Testis (tissue), 2 donors: ENCODE measurements at regions not wholly inside any gene's neighbourhood (a gene's known extent, or its start where the extent isn't known, plus 50 kb on each side); places are given as distances from the start of the nearest gene placed in this dataset.

Source experiments
- DNase-seq: peaks from one replicate; pipeline ENCODE4 v3.0.0-alpha.2; 2019
- H3K27ac ChIP-seq, 2 donors: fragments of 200-600 bp; sonication (generic); one replicate each; pipeline ENCODE4 v1.5.1; 2019
- H3K27me3 ChIP-seq: fragments of 200-600 bp; sonication (generic); one replicate; pipeline ENCODE4 v1.5.1; 2019
- H3K36me3 ChIP-seq: fragments of 200-600 bp; sonication (generic); one replicate; pipeline ENCODE4 v1.5.1; 2017; ENCODE audit warnings: low read depth; ENCODE audit errors: missing control alignments
- H3K4me1 ChIP-seq: fragments of 200-600 bp; sonication (generic); one replicate; pipeline ENCODE4 v1.5.1; 2019
- H3K4me3 ChIP-seq, 2 donors: fragments of 200-600 bp; sonication (generic); one replicate each; pipeline ENCODE4 v1.5.1; 2017 to 2019
- H3K9me3 ChIP-seq: fragments of 200-600 bp; sonication (generic); one replicate; pipeline ENCODE4 v1.5.1; 2017
- CTCF ChIP-seq, 3 experiments: fragments of 450-650 bp in 2 of 3; fragments of 200-600 bp in 1 of 3; sonication (generic) in 1 of 3; IDR thresholded peaks; one replicate each; pipeline ENCODE4 v1.5.1; 2016 to 2019; ENCODE audit warnings: antibody characterized with exemption in 3 of 3, mild to moderate bottlenecking in 2 of 3, moderate library complexity in 1 of 3
- POLR2A ChIP-seq: fragments of 450-650 bp; IDR thresholded peaks from one replicate; pipeline ENCODE4 v1.6.1; 2017; ENCODE audit warnings: antibody characterized with exemption, mild to moderate bottlenecking, moderate library complexity
- WGBS, 2 donors: methylation state at CpG; one replicate each; pipeline ENCODE4 v1.1.5; 2018; 5-methylcytosine and 5-hydroxymethylcytosine counted together
- intact Hi-C: fragments of 100-400 bp; cut with DNase I; formaldehyde crosslinking; loops from one replicate; pipeline ENCODE4 v1.15.1; 2023; ENCODE audit warnings: low total_unique reads

GRCh38 chr2:153557714-153558113 is 79.2 kb upstream of the RPRM start:
- no peaks in the 10 kb centered on the region for H3K4me1 ChIP-seq
- no peaks in the 10 kb centered on the region for H3K9me3 ChIP-seq
- WGBS, 2 donors, result 56 to 68% methylated on average over 2 of the region's 2 CpGs
- no peak overlapping the region for H3K27ac ChIP-seq
- intact Hi-C loops, result no loop called here
- no peaks in the 10 kb centered on the region for H3K27me3 ChIP-seq
- H3K36me3 ChIP-seq, result no peaks in the 10 kb centered on the region
- no peak overlapping the region for H3K4me3 ChIP-seq
- no peak for DNase-seq
- TF ChIP-seq POLR2A (no peak), CTCF (IDR thresholded peaks at IDR 0.05) (no peak)

GRCh38 chr2:153558247-153558646 is 79.7 kb upstream of the RPRM start:
- Histone ChIP-seq H3K4me3 (no peak overlapping the region), H3K27ac (no peak overlapping the region), H3K36me3 (no peaks in the 10 kb centered on the region), H3K9me3 (no peaks in the 10 kb centered on the region), H3K4me1 (no peaks in the 10 kb centered on the region), H3K27me3 (no peaks in the 10 kb centered on the region)
- 45 to 49% methylated on average over 2 of the region's 2 CpGs for WGBS, 2 donors
- DNase-seq, result no peak
- intact Hi-C loops, result no loop called here
- TF ChIP-seq POLR2A (no peak), CTCF (IDR thresholded peaks at IDR 0.05) (no peak)

GRCh38 chr2:153567367-153567766 is 88.8 kb upstream of the RPRM start:
- DNase-seq, result no peak
- H3K9me3 ChIP-seq, result no peaks in the 10 kb centered on the region
- no peaks in the 10 kb centered on the region for H3K36me3 ChIP-seq
- 79 to 81% methylated on average over 3 of the region's 3 CpGs for WGBS, 2 donors
- no peak overlapping the region for H3K4me3 ChIP-seq
- no peaks in the 10 kb centered on the region for H3K27me3 ChIP-seq
- intact Hi-C loops, result no loop called here
- H3K27ac ChIP-seq, result no peak overlapping the region
- TF ChIP-seq POLR2A (no peak), CTCF (IDR thresholded peaks at IDR 0.05) (no peak)
- H3K4me1 ChIP-seq, result no peaks in the 10 kb centered on the region

GRCh38 chr2:153568105-153568504 is 89.5 kb upstream of the RPRM start:
- Histone ChIP-seq H3K36me3 (no peaks in the 10 kb centered on the region), H3K27me3 (no peaks in the 10 kb centered on the region), H3K27ac (no peak overlapping the region), H3K9me3 (no peaks in the 10 kb centered on the region), H3K4me3 (no peak overlapping the region), H3K4me1 (no peaks in the 10 kb centered on the region)
- DNase-seq, result no peak
- no peak for TF ChIP-seq CTCF (IDR thresholded peaks at IDR 0.05)
- no peak for TF ChIP-seq POLR2A
- 76 to 82% methylated on average over 3 of the region's 3 CpGs for WGBS, 2 donors
- intact Hi-C loops, result no loop called here

GRCh38 chr2:153575171-153575853 is 96.8 kb upstream of the RPRM start:
- Histone ChIP-seq H3K4me1 (no peaks in the 10 kb centered on the region), H3K27ac (no peak overlapping the region), H3K9me3 (no peaks in the 10 kb centered on the region), H3K36me3 (no peaks in the 10 kb centered on the region), H3K27me3 (no peaks in the 10 kb centered on the region), H3K4me3 (no peak overlapping the region)
- TF ChIP-seq POLR2A (no peak), CTCF (IDR thresholded peaks at IDR 0.05) (no peak)
- DNase-seq, result no peak
- WGBS, 2 donors, result 67 to 87% methylated on average over 2 to 3 of the region's 3 CpGs
- intact Hi-C loops, result no loop called here
